ENCODE measurements at regions not wholly inside any gene's neighbourhood (a gene's known extent, or its start where the extent isn't known, plus 50 kb on each side); places are given as distances from the start of the nearest gene placed in this dataset.

DNA sequence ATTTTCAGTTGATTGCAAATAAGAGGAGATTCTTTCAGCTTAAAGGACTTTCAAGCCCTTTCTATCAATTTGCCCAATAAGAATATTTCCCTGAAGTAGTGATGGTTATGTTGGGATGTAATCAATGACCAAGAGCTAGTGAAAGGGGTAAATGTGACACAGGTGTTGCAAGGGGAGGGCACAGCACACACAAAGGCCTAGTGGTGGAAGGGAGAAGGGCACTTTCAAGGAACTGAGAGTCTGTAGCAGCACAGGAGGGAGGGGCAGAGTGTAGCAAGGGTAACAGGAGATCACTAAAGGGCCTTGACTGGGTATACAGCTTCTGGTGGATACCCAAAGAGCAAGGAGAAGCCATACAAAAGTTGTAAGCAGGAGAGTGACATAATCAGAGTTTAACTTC lies 217.8 kb upstream of the ARHGEF26 start:
- no peak for DNase-seq (ENCODE audit: low read depth in 1 of 2, low spot score in 1 of 2)
- Histone ChIP-seq H3K4me3 (no peak overlapping the region), H3K27ac (no peak overlapping the region), H3K9me3 (ENCODE audit: low read depth) (no peaks in the 10 kb centered on the region), H3K4me1 (ENCODE audit: low read depth) (no peaks in the 10 kb centered on the region), H3K36me3 (no peaks in the 10 kb centered on the region), H3K27me3 (no peaks in the 10 kb centered on the region)
- TF ChIP-seq, protein P1, sequence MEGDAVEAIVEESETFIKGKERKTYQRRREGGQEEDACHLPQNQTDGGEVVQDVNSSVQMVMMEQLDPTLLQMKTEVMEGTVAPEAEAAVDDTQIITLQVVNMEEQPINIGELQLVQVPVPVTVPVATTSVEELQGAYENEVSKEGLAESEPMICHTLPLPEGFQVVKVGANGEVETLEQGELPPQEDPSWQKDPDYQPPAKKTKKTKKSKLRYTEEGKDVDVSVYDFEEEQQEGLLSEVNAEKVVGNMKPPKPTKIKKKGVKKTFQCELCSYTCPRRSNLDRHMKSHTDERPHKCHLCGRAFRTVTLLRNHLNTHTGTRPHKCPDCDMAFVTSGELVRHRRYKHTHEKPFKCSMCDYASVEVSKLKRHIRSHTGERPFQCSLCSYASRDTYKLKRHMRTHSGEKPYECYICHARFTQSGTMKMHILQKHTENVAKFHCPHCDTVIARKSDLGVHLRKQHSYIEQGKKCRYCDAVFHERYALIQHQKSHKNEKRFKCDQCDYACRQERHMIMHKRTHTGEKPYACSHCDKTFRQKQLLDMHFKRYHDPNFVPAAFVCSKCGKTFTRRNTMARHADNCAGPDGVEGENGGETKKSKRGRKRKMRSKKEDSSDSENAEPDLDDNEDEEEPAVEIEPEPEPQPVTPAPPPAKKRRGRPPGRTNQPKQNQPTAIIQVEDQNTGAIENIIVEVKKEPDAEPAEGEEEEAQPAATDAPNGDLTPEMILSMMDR (IDR thresholded peaks at IDR 0.05; ENCODE audit: low read depth, low read length): no peak

DNA sequence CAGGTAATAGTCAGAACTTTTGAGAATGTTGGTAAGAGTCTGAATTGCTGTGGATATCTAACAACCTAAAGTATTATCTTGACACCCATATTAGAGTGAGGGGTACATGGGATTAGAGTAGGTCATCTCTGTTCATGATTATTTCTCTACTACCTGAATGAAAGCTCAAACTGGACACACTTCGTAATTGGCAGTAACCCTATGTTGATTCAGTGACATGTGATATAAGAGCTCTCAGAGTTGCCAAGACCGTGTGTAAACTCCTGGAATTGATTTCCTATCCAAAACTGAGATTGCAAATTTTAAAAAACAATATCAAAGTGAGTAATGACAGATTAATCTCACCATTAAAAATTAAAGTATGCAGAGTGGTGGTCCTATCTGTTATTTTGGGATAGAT lies 214.8 kb upstream of the ARHGEF26 start:
- Histone ChIP-seq H3K4me1 (ENCODE audit: low read depth) (no peaks in the 10 kb centered on the region), H3K27ac (no peak overlapping the region), H3K9me3 (ENCODE audit: low read depth) (no peaks in the 10 kb centered on the region), H3K36me3 (no peaks in the 10 kb centered on the region), H3K4me3 (no peak overlapping the region), H3K27me3 (no peaks in the 10 kb centered on the region)
- DNase-seq (ENCODE audit: low read depth in 1 of 2, low spot score in 1 of 2): no peak
- TF ChIP-seq, protein P1 (IDR thresholded peaks at IDR 0.05; ENCODE audit: low read depth, low read length): no peak

DNA sequence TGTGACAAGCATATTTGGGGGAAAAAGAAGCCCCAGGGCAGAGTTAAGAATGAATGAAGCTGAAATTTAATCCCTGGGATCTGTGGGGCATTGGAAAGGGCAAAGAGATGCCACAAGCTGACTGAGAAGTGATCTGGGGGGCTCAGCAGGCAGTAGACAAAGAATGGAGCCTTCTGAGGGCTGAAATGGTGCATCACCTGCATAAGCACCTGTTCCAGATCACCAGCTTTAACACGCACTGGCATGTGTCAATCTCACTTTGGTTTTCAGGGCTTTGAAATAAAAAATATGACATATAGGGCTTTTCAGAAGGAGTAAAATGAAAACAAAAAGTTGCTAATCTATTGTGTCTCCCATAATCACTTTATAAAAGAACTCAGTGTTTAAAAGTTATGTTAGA lies 210.8 kb upstream of the ARHGEF26 start:
- TF ChIP-seq, protein P1 (IDR thresholded peaks at IDR 0.05; ENCODE audit: low read depth, low read length): no peak
- Histone ChIP-seq H3K9me3 (ENCODE audit: low read depth) (no peaks in the 10 kb centered on the region), H3K36me3 (no peaks in the 10 kb centered on the region), H3K4me1 (ENCODE audit: low read depth) (no peaks in the 10 kb centered on the region), H3K27me3 (no peaks in the 10 kb centered on the region), H3K27ac (no peak overlapping the region), H3K4me3 (no peak overlapping the region)
- DNase-seq (ENCODE audit: low read depth in 1 of 2, low spot score in 1 of 2): no peak

DNA sequence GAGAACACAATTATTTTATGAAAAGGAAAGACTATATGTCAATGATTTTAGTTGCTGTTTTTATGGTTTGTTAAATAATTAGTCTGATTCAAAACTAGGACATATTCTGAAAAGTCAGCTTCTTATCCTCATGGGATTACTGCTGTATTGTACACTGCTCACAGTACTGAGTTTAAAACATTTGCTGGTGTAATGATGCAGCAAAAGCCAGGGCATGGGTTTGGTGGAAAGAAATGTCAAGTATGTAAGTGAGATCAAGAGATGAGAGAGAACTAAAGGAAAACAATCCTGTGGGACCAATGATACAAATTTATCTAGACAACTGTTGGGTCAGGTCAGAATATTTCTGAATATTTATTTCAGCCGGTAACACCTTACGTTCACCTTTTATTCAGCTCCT lies 210.1 kb upstream of the ARHGEF26 start:
- TF ChIP-seq, protein P1 (IDR thresholded peaks at IDR 0.05; ENCODE audit: low read depth, low read length): no peak
- no peak overlapping the region for H3K27ac ChIP-seq
- DNase-seq (ENCODE audit: low read depth in 1 of 2, low spot score in 1 of 2): no peak
- no peaks in the 10 kb centered on the region for H3K9me3 ChIP-seq (ENCODE audit: low read depth)
- H3K27me3 ChIP-seq: no peaks in the 10 kb centered on the region
- no peaks in the 10 kb centered on the region for H3K36me3 ChIP-seq
- no peaks in the 10 kb centered on the region for H3K4me1 ChIP-seq (ENCODE audit: low read depth)
- H3K4me3 ChIP-seq: no peak overlapping the region

DNA sequence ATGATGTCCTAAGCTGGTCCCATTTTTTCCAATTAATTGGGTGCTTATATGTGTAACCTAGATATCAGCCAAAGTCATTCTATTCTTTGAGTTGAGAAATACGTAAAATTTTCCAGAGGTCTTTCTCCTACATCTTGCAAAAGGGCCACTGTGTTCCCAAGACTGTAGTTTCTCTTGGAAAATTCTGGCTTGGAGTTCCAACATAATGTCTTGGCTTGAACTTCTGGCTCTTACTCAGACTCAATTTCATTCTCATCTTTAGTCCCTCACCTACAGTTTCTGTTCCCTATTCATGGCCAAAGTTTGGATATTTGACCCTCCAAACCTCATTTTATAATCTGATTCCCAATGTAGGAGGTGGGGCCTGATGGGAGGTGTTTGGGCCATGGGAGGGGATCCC lies 201.4 kb upstream of the ARHGEF26 start:
- Histone ChIP-seq H3K36me3 (no peaks in the 10 kb centered on the region), H3K27me3 (no peaks in the 10 kb centered on the region), H3K9me3 (ENCODE audit: low read depth) (no peaks in the 10 kb centered on the region), H3K27ac (no peak overlapping the region), H3K4me1 (ENCODE audit: low read depth) (no peaks in the 10 kb centered on the region), H3K4me3 (no peak overlapping the region)
- TF ChIP-seq, protein P1 (IDR thresholded peaks at IDR 0.05; ENCODE audit: low read depth, low read length): no peak
- DNase-seq (ENCODE audit: low read depth in 1 of 2, low spot score in 1 of 2): no peak

DNA sequence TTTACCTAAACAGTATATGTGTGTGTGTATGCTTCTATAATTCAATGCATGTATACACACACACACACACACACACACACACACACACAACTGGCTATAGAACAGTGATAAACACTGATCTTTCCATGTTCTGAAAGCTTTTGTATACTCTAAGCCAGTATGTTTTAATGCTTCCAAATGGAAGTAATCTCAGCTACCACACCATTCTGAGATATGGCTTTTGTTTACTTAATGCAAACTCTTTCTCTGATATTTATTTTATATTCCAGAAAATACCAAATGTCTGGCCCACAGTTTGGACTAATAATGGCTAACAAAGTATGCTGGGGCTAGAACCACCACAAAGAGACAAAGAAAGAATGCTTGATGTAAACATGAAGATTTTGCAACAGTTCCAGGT lies 199.4 kb upstream of the ARHGEF26 start:
- no peaks in the 10 kb centered on the region for H3K4me1 ChIP-seq (ENCODE audit: low read depth)
- TF ChIP-seq, protein P1 (IDR thresholded peaks at IDR 0.05; ENCODE audit: low read depth, low read length): no peak
- H3K27ac ChIP-seq: no peak overlapping the region
- H3K9me3 ChIP-seq (ENCODE audit: low read depth): no peaks in the 10 kb centered on the region
- no peak overlapping the region for H3K4me3 ChIP-seq
- DNase-seq (ENCODE audit: low read depth in 1 of 2, low spot score in 1 of 2): no peak
- no peaks in the 10 kb centered on the region for H3K36me3 ChIP-seq
- no peaks in the 10 kb centered on the region for H3K27me3 ChIP-seq

Data from cardiac muscle cell (in vitro differentiated cells and primary cell).